ENCODE measurements at regions not wholly inside any gene's neighbourhood (a gene's known extent, or its start where the extent isn't known, plus 50 kb on each side); places are given as distances from the start of the nearest gene placed in this dataset.
A peak's percentile ranks its signal among the peaks of the same experiment; 100 is the strongest.
"Not testable (repeated sequence)": the region's sequence is repeated elsewhere in the genome, so short reads cannot be mapped to it uniquely, and the experiment has no call there.

GRCh38 chr5:20759459-20759858, 771.5 kb upstream of the CDH18 start:
- not testable (repeated sequence) for DNase-seq

DNA sequence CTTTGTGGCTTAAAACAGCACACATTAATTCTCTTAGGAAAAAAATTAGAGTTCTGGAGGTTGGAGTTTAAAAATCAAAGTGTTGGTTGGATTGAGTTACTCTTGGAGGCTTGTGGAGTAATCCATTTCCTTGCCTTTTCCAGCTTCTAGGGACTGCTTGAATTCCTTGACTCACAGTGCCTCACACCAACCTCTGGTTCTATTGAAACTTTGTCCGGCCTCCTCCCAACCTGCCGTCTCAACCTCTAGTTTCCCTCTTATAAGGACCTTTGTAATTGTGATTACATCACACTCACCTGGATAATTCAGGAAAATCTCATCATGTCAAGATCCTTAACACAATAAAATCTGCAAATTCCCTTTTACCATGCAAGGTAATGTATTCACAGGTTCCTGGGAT, 764.2 kb upstream of the CDH18 start:
- DNase-seq = not testable (repeated sequence)

DNA sequence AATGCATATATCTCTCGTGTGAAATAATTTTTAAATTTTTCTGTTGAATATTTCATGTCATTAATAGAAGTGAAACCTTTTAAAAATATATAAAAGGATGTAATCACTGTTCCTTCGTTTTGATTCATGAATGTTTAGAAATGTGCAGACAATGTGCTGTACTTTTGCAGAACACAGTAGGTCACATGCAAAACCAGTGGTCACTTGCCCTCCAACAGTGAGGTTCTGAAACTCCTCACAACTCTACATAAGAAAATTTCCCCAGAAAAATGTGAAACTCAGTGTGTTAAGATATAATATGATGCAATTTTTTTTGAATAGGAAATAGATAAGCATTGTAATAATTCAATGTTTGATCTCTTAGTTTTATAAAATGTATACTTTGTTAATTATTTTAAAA, 747.7 kb upstream of the CDH18 start:
- DNase-seq = not testable (repeated sequence)

- not testable (repeated sequence) for DNase-seq
Measured at GRCh38 chr5:20732223-20732622, 744.2 kb upstream of the CDH18 start.

- not testable (repeated sequence) for DNase-seq
Measured at GRCh38 chr5:20721286-20721685, 733.3 kb upstream of the CDH18 start.

- not testable (repeated sequence) for DNase-seq
Measured at GRCh38 chr5:20711520-20712155, 723.6 kb upstream of the CDH18 start.

GRCh38 chr5:20707634-20708033, 719.6 kb upstream of the CDH18 start:
- not testable (repeated sequence) for DNase-seq

DNA sequence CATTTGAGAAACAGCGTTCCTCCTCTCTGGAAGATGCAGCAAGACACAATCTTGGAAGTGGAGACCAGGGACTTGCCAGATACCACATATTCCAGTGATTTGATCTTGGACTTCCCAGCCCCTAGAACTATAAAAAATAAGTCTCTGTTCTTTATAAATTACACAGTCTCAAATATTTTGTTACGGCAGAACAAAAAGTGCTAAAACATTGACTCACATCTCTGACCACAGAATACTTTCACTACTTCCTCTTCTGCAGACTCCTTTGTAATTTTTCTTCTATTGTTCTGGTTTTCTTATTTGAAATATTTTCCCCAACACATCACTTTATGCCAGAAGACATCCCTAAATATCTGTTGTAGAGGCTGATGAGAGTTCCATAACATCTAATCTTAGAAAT, 706.1 kb upstream of the CDH18 start:
- no peak for DNase-seq

- DNase-seq = no peak
Measured at GRCh38 chr5:20692913-20693312, 704.9 kb upstream of the CDH18 start.

DNA sequence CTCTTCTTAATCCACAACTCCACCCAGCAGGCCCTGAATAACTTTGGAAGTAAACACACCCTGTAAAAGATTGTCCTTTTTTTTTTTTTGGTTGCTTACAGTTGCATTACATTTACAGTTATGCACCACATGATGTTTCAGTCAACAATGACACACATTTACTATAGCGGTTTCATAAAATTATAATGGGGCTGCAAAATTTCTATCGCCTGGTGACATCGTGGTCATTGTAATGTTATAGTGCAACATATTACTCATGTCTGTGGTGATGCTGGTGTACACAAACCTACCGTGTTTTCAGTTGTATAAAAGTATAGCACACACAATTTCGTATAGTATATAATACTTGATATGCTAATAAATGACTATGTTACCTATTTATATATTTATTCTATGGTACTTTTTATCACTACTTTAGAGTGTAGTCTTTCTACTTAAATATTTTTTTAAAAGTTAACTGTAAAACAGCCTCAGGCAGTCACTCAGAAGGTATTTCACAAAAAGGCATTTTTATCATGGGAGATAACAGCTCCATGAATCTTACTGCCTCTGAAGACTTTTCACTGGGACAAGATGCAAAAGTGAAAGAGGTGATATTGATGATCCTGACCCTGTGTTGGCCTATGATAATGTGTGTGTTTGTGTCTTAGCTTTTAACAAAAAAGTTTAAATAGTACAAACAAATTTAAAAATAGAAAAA, 695.4 kb upstream of the CDH18 start:
- no peak for DNase-seq

DNA sequence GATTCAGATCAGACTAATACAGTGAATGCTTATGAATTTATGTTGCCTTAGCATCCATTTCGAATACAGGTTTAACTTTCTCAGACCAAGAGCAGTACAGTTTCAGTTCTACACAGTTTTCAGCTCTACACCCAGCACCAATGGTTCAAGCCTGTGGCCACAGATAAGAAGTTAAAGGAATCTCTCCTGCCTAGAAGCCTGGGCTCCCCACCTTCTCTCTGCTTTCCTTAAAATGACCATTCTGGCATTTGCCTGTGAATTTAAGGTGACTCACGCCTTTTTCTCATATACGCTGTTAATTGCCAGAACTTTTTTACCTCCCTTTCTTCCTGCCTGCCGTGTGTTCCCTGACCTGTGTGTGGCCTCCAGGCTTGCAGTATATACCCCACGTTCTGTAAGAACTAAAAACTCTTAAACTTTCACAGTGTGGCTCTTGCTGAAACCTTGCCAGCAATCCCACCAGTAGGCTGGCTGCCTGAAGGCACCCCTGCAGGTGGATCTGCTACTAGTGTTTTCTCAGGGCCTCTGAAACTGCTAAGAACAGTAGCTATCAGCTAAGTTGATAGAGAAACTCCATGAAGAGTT, 692.8 kb upstream of the CDH18 start:
- DNase-seq = no peak

- DNase-seq = no peak
Measured at GRCh38 chr5:20678814-20679298, 690.9 kb upstream of the CDH18 start.

- DNase-seq = no peak
Measured at GRCh38 chr5:20678386-20678785, 690.4 kb upstream of the CDH18 start.

GRCh38 chr5:20660588-20660987, 672.6 kb upstream of the CDH18 start:
- no peak for DNase-seq

DNA sequence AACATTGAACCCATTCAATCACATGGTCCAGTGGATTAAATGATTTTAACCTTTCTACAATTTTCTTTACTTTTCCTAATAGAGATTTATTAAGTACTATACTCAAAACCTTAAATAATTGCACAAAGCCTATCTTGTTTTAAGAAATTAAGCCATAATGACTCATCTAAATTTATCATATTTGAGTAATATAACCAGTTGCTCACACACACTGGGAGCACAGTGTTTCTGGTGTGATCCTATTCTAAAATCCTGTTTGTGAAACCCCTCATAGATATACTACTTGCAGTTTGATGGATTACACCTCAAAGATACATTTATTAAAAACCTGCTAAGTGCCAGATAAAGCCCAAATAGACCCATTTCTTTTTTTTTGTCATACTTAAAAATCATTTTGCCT, 668.3 kb upstream of the CDH18 start:
- no peak for DNase-seq

DNA sequence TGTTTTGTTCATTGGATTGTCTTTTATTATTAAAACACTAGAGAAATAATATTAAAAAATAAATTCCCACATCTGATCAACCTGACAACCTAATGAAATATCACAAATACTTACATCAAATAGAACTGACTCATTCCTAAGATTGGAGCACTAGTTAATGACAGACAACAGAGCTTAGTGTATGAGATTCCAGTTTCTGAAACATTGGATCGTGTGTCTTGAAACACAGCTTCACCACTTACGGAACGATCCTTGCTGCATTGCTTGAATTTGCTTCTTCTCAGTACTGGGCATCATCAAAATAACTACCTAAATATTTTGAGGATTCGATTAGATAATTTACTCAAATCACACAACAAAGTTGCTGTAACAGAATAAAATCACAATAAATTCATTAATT, 667.2 kb upstream of the CDH18 start:
- no peak for DNase-seq

- no peak for DNase-seq
Measured at GRCh38 chr5:20654746-20655145, 666.7 kb upstream of the CDH18 start.

GRCh38 chr5:20654033-20654432, 666.0 kb upstream of the CDH18 start:
- no peak for DNase-seq

DNA sequence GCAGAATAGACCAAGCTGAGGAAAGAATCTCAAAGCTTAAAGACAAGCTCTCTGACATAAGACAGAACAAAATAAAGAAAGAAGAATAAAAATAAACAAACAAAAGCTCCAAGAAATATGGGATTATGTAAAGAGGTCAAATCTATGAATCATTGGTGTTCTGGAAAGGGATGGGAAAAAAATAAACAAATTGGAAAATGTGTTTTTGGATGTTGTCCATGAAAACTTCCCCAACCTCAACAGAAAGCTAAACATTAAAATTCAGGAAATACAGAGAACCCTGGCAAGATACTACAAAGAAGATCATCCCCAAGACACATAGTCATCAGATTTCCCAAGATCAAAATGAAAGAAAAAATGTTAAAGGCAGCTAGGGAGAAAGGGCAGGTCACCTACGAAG, 662.0 kb upstream of the CDH18 start:
- DNase-seq = no peak

DNA sequence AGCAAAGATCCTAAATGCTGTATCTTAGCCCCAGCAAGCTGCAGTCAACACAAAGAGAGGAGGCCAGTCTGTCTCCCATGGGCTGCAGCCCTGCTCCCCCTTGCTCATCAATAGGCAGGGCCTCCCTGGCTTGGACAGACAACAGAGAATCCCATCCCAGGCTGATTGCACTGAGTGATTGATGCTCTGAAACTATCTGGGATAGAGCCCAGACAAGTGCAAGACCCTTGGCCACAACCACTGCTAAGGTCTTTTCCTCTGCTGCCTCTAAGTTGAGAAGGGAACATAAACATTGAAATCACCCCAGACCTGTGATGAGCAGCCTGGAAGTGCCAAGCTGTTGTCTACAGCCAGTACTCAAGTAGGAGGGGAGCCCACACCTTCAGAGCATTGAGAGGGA, 661.0 kb upstream of the CDH18 start:
- no peak for DNase-seq

GRCh38 chr5:20636686-20637085, 648.7 kb upstream of the CDH18 start:
- no peak for DNase-seq

GRCh38 chr5:20619591-20619990, 631.6 kb upstream of the CDH18 start:
- peak; percentile 59 for DNase-seq

GRCh38 chr5:20618340-20618739, 630.3 kb upstream of the CDH18 start:
- no peak for DNase-seq

- DNase-seq = no peak
Measured at GRCh38 chr5:20617841-20618240, 629.8 kb upstream of the CDH18 start.

Measured in DMS 273 treated with DMSO at 0.1 percent for 48 hours (cell line).